Keratinocyte (primary cell): ENCODE measurements at regions not wholly inside any gene's neighbourhood (a gene's known extent, or its start where the extent isn't known, plus 50 kb on each side); places are given as distances from the start of the nearest gene placed in this dataset.

ENCODE experiments used
- DNase-seq: peaks from one replicate; pipeline ENCODE4 v3.0.0-alpha.2; 2011; ENCODE audit warnings: low read depth, missing footprints, low spot score
- FAIRE-seq: peaks from 2 replicates; lab custom pipeline; 2011; peaks lifted over from hg19 to GRCh38; lab: Jason Lieb, UNC
- H2AFZ ChIP-seq: 2 replicates; pipeline ENCODE4 v1.6.0; 2012; ENCODE audit warnings: low read length, control low read depth, inconsistent platforms; ENCODE audit not compliant: control insufficient read depth
- H3K27ac ChIP-seq: 2 replicates; pipeline ENCODE4 v1.5.1; 2011; ENCODE audit warnings: low read length; ENCODE audit not compliant: control insufficient read depth, insufficient read depth
- H3K27me3 ChIP-seq: 3 replicates; pipeline ENCODE4 v1.6.0; 2011; ENCODE audit warnings: low read length; ENCODE audit not compliant: control insufficient read depth, insufficient read depth; ENCODE audit errors: extremely low read depth
- H3K36me3 ChIP-seq, 2 experiments: 2 replicates in 1 of 2; 3 replicates in 1 of 2; pipeline ENCODE4 v1.5.1; 2011; ENCODE audit warnings: low read length in 2 of 2, mild to moderate bottlenecking in 1 of 2; ENCODE audit not compliant: control insufficient read depth in 2 of 2, insufficient read depth in 2 of 2; ENCODE audit errors: extremely low read depth in 1 of 2
- H3K4me1 ChIP-seq: 3 replicates; pipeline ENCODE4 v1.5.1; 2011; ENCODE audit warnings: low read length; ENCODE audit not compliant: control insufficient read depth, insufficient read depth; ENCODE audit errors: extremely low read depth
- H3K4me2 ChIP-seq: 3 replicates; pipeline ENCODE4 v1.6.0; 2011; ENCODE audit warnings: low read depth, low read length; ENCODE audit not compliant: control insufficient read depth, insufficient read depth; ENCODE audit errors: extremely low read depth
- H3K4me3 ChIP-seq, 3 experiments: fragments of 200-600 bp in 1 of 3; sonication (generic) in 1 of 3; 2 replicates in 2 of 3; 3 replicates in 1 of 3; pipeline ENCODE4 v1.5.1; 2011 to 2016; ENCODE audit warnings: low read length in 3 of 3, mild to moderate bottlenecking in 3 of 3, control low read depth in 2 of 3, inconsistent platforms in 1 of 3, low read depth in 1 of 3, mixed read lengths in 1 of 3, mixed run types in 1 of 3, moderate library complexity in 1 of 3; ENCODE audit not compliant: control insufficient read depth in 2 of 3, insufficient read depth in 2 of 3; ENCODE audit errors: extremely low read depth in 1 of 3
- H3K79me2 ChIP-seq: 2 replicates; pipeline ENCODE4 v1.6.0; 2012; ENCODE audit warnings: low read length; ENCODE audit not compliant: control insufficient read depth, insufficient read depth
- H3K9ac ChIP-seq: 3 replicates; pipeline ENCODE4 v1.6.0; 2011; ENCODE audit warnings: low read length; ENCODE audit not compliant: control insufficient read depth, insufficient read depth; ENCODE audit errors: extremely low read depth
- H3K9me1 ChIP-seq: 3 replicates; pipeline ENCODE4 v1.6.0; 2011; ENCODE audit warnings: low read length; ENCODE audit not compliant: control insufficient read depth, insufficient read depth; ENCODE audit errors: extremely low read depth
- H3K9me3 ChIP-seq: 2 replicates; pipeline ENCODE4 v1.5.1; 2012; ENCODE audit warnings: low read depth, low read length; ENCODE audit not compliant: control insufficient read depth
- H4K20me1 ChIP-seq: 3 replicates; pipeline ENCODE4 v1.6.0; 2011; ENCODE audit warnings: low read length; ENCODE audit not compliant: control insufficient read depth, insufficient read depth; ENCODE audit errors: extremely low read depth
- CTCF ChIP-seq, 3 experiments: IDR thresholded peaks in 1 of 3; conservative IDR thresholded peaks in 1 of 3; optimal IDR thresholded peaks in 1 of 3; 2 replicates in 2 of 3; 3 replicates in 1 of 3; pipeline versions ENCODE3 to v1.5.1; 2011; ENCODE audit warnings: low read length in 3 of 3, mild to moderate bottlenecking in 3 of 3, moderate library complexity in 2 of 3, control low read depth in 1 of 3, inconsistent platforms in 1 of 3; ENCODE audit not compliant: insufficient read depth in 2 of 3; ENCODE audit errors: extremely low read depth in 1 of 3
- EZH2 ChIP-seq: IDR thresholded peaks from one replicate; pipeline ENCODE4 v1.6.1; 2012; ENCODE audit warnings: inconsistent platforms, mild to moderate bottlenecking, low read length, moderate library complexity
- dilution Hi-C: fragments of 300-500 bp; cut with MboI; formaldehyde crosslinking; loops from one replicate; pipeline ENCODE4 v1.7.0; 2020; ENCODE audit warnings: low sequenced_read_pairs; ENCODE audit not compliant: extremely low pct_ligation_motif_present

- Histone ChIP-seq H3K9me3 (no peaks in the 10 kb centered on the region), H3K79me2 (no peaks in the 10 kb centered on the region), H3K9ac (no peak overlapping the region), H3K9me1 (no peaks in the 10 kb centered on the region), H2AFZ (no peak overlapping the region), H3K36me3 (no peaks in the 10 kb centered on the region), H4K20me1 (no peaks in the 10 kb centered on the region), H3K4me2 (no peak overlapping the region), H3K27me3 (no peaks in the 10 kb centered on the region), H3K4me1 (no peaks in the 10 kb centered on the region), H3K27ac (no peak overlapping the region), H3K4me3 (no peak overlapping the region)
- TF ChIP-seq CTCF (optimal IDR thresholded peaks at IDR 0.05 in 1 of 3, IDR thresholded peaks at IDR 0.05 in 1 of 3, conservative IDR thresholded peaks at IDR 0.05 in 1 of 3; ENCODE audit: extremely low read depth in 1 of 3, insufficient read depth in 2 of 3, low read length in 3 of 3) (no peak), EZH2 (no peak)
- dilution Hi-C loops: no loop called here
- FAIRE-seq (no peak), DNase-seq (no peak)
Measured at GRCh38 chr1:163773396-163773795, 451.6 kb downstream of the NUF2 start.

- dilution Hi-C loops: no loop called here
Measured at GRCh38 chr1:163774401-163774945, 452.7 kb downstream of the NUF2 start.

More at GRCh38 chr1:163774401-163774945, 452.7 kb downstream of the NUF2 start:
- no peaks in the 10 kb centered on the region for H3K4me1 ChIP-seq
- H3K27me3 ChIP-seq: no peaks in the 10 kb centered on the region
- DNase-seq (no peak), FAIRE-seq (no peak)
- H3K9me1 ChIP-seq: no peaks in the 10 kb centered on the region
- H3K36me3 ChIP-seq: no peaks in the 10 kb centered on the region
- no peak overlapping the region for H3K27ac ChIP-seq
- no peak overlapping the region for H3K4me2 ChIP-seq
- H3K9me3 ChIP-seq: no peaks in the 10 kb centered on the region
- TF ChIP-seq CTCF (optimal IDR thresholded peaks at IDR 0.05 in 1 of 3, IDR thresholded peaks at IDR 0.05 in 1 of 3, conservative IDR thresholded peaks at IDR 0.05 in 1 of 3; ENCODE audit: extremely low read depth in 1 of 3, insufficient read depth in 2 of 3, low read length in 3 of 3) (no peak), EZH2 (no peak)
- H2AFZ ChIP-seq: no peak overlapping the region
- no peak overlapping the region for H3K4me3 ChIP-seq
- H4K20me1 ChIP-seq: no peaks in the 10 kb centered on the region
- no peak overlapping the region for H3K9ac ChIP-seq
- H3K79me2 ChIP-seq: no peaks in the 10 kb centered on the region
